HCT116 (cell line): ENCODE measurements at regions not wholly inside any gene's neighbourhood (a gene's known extent, or its start where the extent isn't known, plus 50 kb on each side); places are given as distances from the start of the nearest gene placed in this dataset.

Experiments used
- ATAC-seq: fragments of 200-7000 bp; cut with Tn5 transposase; 2 replicates; pipeline ENCODE4 v1.9.1; 2020; ENCODE audit warnings: mild to moderate bottlenecking, moderate library complexity
- BruUV-seq: library from RNA; stranded (reverse); fragments of 400-500 nt; replicated peaks from 2 replicates; lab custom pipeline; 2021; lab: Mats Ljungman, UMichigan
- CTCF ChIA-PET: fragments of 300-600 bp; sonication (Branson Sonifier 250); formaldehyde crosslinking; loops from one replicate; lab custom pipeline; 2021; ENCODE audit warnings: antibody characterized with exemption; lab: Charles Lee
- POLR2A ChIA-PET: fragments of 300-600, 350-600 bp; sonication (Branson Sonifier 250); formaldehyde crosslinking; loops from one replicate; lab custom pipeline; 2021; ENCODE audit warnings: antibody characterized with exemption; lab: Charles Lee
- RAD21 ChIA-PET, 2 experiments: fragments of 300-600 bp; sonication (Branson Sonifier 250); formaldehyde crosslinking; loops; one replicate each; lab custom pipeline; 2023; ENCODE audit warnings: low total read pairs in 2 of 2; ENCODE audit not compliant: uncharacterized antibody in 2 of 2, unreplicated experiment in 2 of 2, low non-redundant PET in 1 of 2; lab: Charles Lee
- DNase-seq: peaks from one replicate; pipeline ENCODE4 v3.0.0-alpha.2; 2010; ENCODE audit warnings: low read depth, low spot score
- H2AFZ ChIP-seq: fragments of 200-600 bp; shearing (Covaris generic), sonication (generic); 2 replicates; pipeline ENCODE4 v1.6.1; 2017; ENCODE audit warnings: low read depth, mixed run types, mixed read lengths, antibody characterized with exemption, low read length; ENCODE audit not compliant: poor library complexity, severe bottlenecking
- H3K27ac ChIP-seq: 2 replicates; pipeline ENCODE4 v1.5.1; 2012; ENCODE audit warnings: low read depth, low read length
- H3K27me3 ChIP-seq: fragments of 200-600 bp; sonication (generic); 2 replicates; pipeline ENCODE4 v1.6.1; 2016; ENCODE audit warnings: mixed run types, low read length, mixed read lengths; ENCODE audit not compliant: insufficient read depth
- H3K36me3 ChIP-seq, 2 experiments: fragments of 200-500 bp in 1 of 2; fragments of 200-600 bp in 1 of 2; sonication (Bioruptor generic) in 1 of 2; sonication (generic) in 1 of 2; 2 replicates each; pipeline versions ENCODE4 v1.5.1 to v1.6.1; 2014 to 2016; ENCODE audit warnings: low read length in 2 of 2, inconsistent platforms in 1 of 2, mixed read lengths in 1 of 2, mixed run types in 1 of 2; ENCODE audit not compliant: insufficient read depth in 2 of 2, control insufficient read depth in 1 of 2
- H3K4me1 ChIP-seq, 2 experiments: fragments of 200-600 bp in 1 of 2; sonication (generic) in 1 of 2; 2 replicates each; pipeline versions ENCODE4 v1.5.1 to v1.6.1; 2012 to 2017; ENCODE audit warnings: low read length in 2 of 2, inconsistent platforms in 1 of 2, mild to moderate bottlenecking in 1 of 2, mixed read lengths in 1 of 2, mixed run types in 1 of 2, moderate library complexity in 1 of 2; ENCODE audit not compliant: insufficient read depth in 2 of 2, control insufficient read depth in 1 of 2
- H3K4me2 ChIP-seq: fragments of 200-600 bp; sonication (generic); 2 replicates; pipeline ENCODE4 v1.6.1; 2017; ENCODE audit warnings: mixed run types, low read length, mixed read lengths
- H3K4me3 ChIP-seq, 2 experiments: fragments of 200-600 bp in 1 of 2; sonication (generic) in 1 of 2; replicated peaks in 1 of 2; 2 replicates each; pipeline ENCODE4 v1.5.1; 2011 to 2016; ENCODE audit warnings: low read length in 2 of 2, control low read depth in 1 of 2, low read depth in 1 of 2, mild to moderate bottlenecking in 1 of 2, mixed read lengths in 1 of 2, mixed run types in 1 of 2
- H3K79me2 ChIP-seq: fragments of 200-600 bp; sonication (generic); 2 replicates; pipeline ENCODE4 v1.6.1; 2017; ENCODE audit warnings: mild to moderate bottlenecking, mixed run types, low read length, moderate library complexity, mixed read lengths; ENCODE audit not compliant: insufficient read depth
- H3K9ac ChIP-seq: fragments of 200-600 bp; sonication (generic); 2 replicates; pipeline ENCODE4 v1.6.1; 2016; ENCODE audit warnings: low read length, mixed read lengths
- H3K9me2 ChIP-seq: fragments of 200-600 bp; sonication (generic), shearing (Covaris generic); 2 replicates; pipeline ENCODE4 v1.6.1; 2017; ENCODE audit warnings: mixed run types, mild to moderate bottlenecking, moderate library complexity; ENCODE audit not compliant: insufficient read depth
- H3K9me3 ChIP-seq, 2 experiments: fragments of 200-500 bp in 1 of 2; fragments of 200-600 bp in 1 of 2; sonication (Bioruptor generic) in 1 of 2; sonication (generic) in 1 of 2; 2 replicates each; pipeline ENCODE4 v1.6.1; 2014 to 2017; ENCODE audit warnings: low read length in 2 of 2, mixed read lengths in 2 of 2, inconsistent platforms in 1 of 2, low read depth in 1 of 2, mild to moderate bottlenecking in 1 of 2, mixed run types in 1 of 2, moderate library complexity in 1 of 2; ENCODE audit not compliant: control insufficient read depth in 1 of 2, insufficient read depth in 1 of 2
- H4K20me1 ChIP-seq: fragments of 200-600 bp; sonication (generic), shearing (Covaris generic); 2 replicates; pipeline ENCODE4 v1.6.1; 2017; ENCODE audit warnings: mixed run types, mild to moderate bottlenecking, moderate library complexity; ENCODE audit not compliant: insufficient read depth
- CEBPB ChIP-seq: IDR thresholded peaks from 2 replicates; pipeline ENCODE4 v1.6.1; 2012; ENCODE audit warnings: low read depth
- CTCF ChIP-seq, 3 experiments: fragments of 200-600 bp in 1 of 3; sonication (generic) in 1 of 3; IDR thresholded peaks in 2 of 3; conservative IDR thresholded peaks in 1 of 3; 2 replicates each; pipeline ENCODE4 v1.5.1; 2012 to 2017; ENCODE audit warnings: low read depth in 2 of 3, low read length in 2 of 3, antibody characterized with exemption in 1 of 3, borderline replicate concordance in 1 of 3, control low read depth in 1 of 3, mild to moderate bottlenecking in 1 of 3, mixed read lengths in 1 of 3, mixed run types in 1 of 3, moderate library complexity in 1 of 3; ENCODE audit not compliant: insufficient read depth in 1 of 3
- EZH2 ChIP-seq: fragments of 200-600 bp; sonication (generic); IDR thresholded peaks from 2 replicates; pipeline ENCODE4 v1.6.1; 2017; ENCODE audit warnings: antibody characterized with exemption, mixed run types
- JUND ChIP-seq: IDR thresholded peaks from 2 replicates; pipeline ENCODE4 v1.6.1; 2012
- POLR2AphosphoS5 ChIP-seq: IDR thresholded peaks from 2 replicates; pipeline ENCODE4 v1.6.1; 2011; ENCODE audit warnings: mild to moderate bottlenecking, low read depth, low read length, moderate library complexity
- SP1 ChIP-seq: IDR thresholded peaks from 2 replicates; pipeline ENCODE4 v1.6.1; 2012; ENCODE audit warnings: low read depth
- SRF ChIP-seq: IDR thresholded peaks from 2 replicates; pipeline ENCODE4 v1.6.1; 2012; ENCODE audit warnings: low read depth
- ZNF274 ChIP-seq: fragments of 200-500 bp; sonication (Bioruptor generic); IDR thresholded peaks from 2 replicates; pipeline ENCODE4 v1.6.1; 2014; ENCODE audit warnings: mild to moderate bottlenecking, low read depth, low read length, inconsistent platforms
- intact Hi-C: fragments of 100-400 bp; cut with micrococcal nuclease; formaldehyde crosslinking; loops from 2 replicates; pipeline ENCODE4 v1.10.0; 2022
- TF ChIP-seq, protein P1 (sequence below): IDR thresholded peaks from 2 replicates; pipeline ENCODE4 v1.6.1; 2012; ENCODE audit warnings: low read depth

- TF ChIP-seq POLR2AphosphoS5 = no peak
- TF ChIP-seq SP1 = peak; percentile 32; the same call in 1 of the 2 replicates
- TF ChIP-seq, all 23 proteins: peak for 6
These were observed 93.1 kb upstream of the ZC3H12C start (continued) for GRCh38 chr11:110000031-110000502.

- no peak for TF ChIP-seq CTCF (IDR thresholded peaks at IDR 0.05 in 2 of 3, conservative IDR thresholded peaks at IDR 0.05 in 1 of 3; ENCODE audit: borderline replicate concordance in 1 of 3, insufficient read depth in 1 of 3, low read depth in 2 of 3, low read length in 2 of 3)
- no peak for TF ChIP-seq ZNF274
- TF ChIP-seq CEBPB = no peak
- TF ChIP-seq, protein P1, sequence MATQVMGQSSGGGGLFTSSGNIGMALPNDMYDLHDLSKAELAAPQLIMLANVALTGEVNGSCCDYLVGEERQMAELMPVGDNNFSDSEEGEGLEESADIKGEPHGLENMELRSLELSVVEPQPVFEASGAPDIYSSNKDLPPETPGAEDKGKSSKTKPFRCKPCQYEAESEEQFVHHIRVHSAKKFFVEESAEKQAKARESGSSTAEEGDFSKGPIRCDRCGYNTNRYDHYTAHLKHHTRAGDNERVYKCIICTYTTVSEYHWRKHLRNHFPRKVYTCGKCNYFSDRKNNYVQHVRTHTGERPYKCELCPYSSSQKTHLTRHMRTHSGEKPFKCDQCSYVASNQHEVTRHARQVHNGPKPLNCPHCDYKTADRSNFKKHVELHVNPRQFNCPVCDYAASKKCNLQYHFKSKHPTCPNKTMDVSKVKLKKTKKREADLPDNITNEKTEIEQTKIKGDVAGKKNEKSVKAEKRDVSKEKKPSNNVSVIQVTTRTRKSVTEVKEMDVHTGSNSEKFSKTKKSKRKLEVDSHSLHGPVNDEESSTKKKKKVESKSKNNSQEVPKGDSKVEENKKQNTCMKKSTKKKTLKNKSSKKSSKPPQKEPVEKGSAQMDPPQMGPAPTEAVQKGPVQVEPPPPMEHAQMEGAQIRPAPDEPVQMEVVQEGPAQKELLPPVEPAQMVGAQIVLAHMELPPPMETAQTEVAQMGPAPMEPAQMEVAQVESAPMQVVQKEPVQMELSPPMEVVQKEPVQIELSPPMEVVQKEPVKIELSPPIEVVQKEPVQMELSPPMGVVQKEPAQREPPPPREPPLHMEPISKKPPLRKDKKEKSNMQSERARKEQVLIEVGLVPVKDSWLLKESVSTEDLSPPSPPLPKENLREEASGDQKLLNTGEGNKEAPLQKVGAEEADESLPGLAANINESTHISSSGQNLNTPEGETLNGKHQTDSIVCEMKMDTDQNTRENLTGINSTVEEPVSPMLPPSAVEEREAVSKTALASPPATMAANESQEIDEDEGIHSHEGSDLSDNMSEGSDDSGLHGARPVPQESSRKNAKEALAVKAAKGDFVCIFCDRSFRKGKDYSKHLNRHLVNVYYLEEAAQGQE = no peak
- TF ChIP-seq EZH2 = no peak
- TF ChIP-seq JUND = no peak
- no peak for TF ChIP-seq SRF
- TF ChIP-seq, all 23 proteins: peak for 0
- no TSS peak for BruUV-seq
- peaks cover 0 to 12% of the 10 kb centered on the region in 2 experiments; a peak in 2 of 4 replicates for H3K4me1 ChIP-seq
- ATAC-seq = no peak
- CTCF ChIA-PET = no interaction called here
- H2AFZ ChIP-seq = no peak overlapping the region
- POLR2A ChIA-PET = no interaction called here
- no peaks in the 10 kb centered on the region for H3K9me2 ChIP-seq
- H3K36me3 ChIP-seq = no peaks in the 10 kb centered on the region
- H3K9me3 ChIP-seq = no peaks in the 10 kb centered on the region
- H3K27me3 ChIP-seq = no peaks in the 10 kb centered on the region
- no peak for DNase-seq
- H3K27ac ChIP-seq = no peak overlapping the region
- H3K4me3 ChIP-seq = no peak overlapping the region
- H4K20me1 ChIP-seq = no peaks in the 10 kb centered on the region
- H3K4me2 ChIP-seq = no peak overlapping the region
- H3K79me2 ChIP-seq = no peaks in the 10 kb centered on the region
- RAD21 ChIA-PET = no interaction called here
- no peak overlapping the region for H3K9ac ChIP-seq
- intact Hi-C loops = no loop called here
These were observed 92.3 kb upstream of the ZC3H12C start for GRCh38 chr11:110000850-110001249.
